Ishikawa (cell line): ENCODE measurements at regions not wholly inside any gene's neighbourhood (a gene's known extent, or its start where the extent isn't known, plus 50 kb on each side); places are given as distances from the start of the nearest gene placed in this dataset.

Source experiments
- CEBPB ChIP-seq: IDR thresholded peaks from 2 replicates; pipeline ENCODE4 v1.6.1; 2012
- CREB1 ChIP-seq: IDR thresholded peaks from 2 replicates; pipeline ENCODE4 v1.6.1; 2012; ENCODE audit warnings: low read depth
- EGR1 ChIP-seq: IDR thresholded peaks from 2 replicates; pipeline ENCODE4 v1.6.1; 2012
- EP300 ChIP-seq: IDR thresholded peaks from 2 replicates; pipeline ENCODE4 v1.6.1; 2012; ENCODE audit warnings: borderline replicate concordance
- FOXM1 ChIP-seq: IDR thresholded peaks from 2 replicates; pipeline ENCODE4 v1.6.1; 2012; ENCODE audit warnings: low read depth, borderline replicate concordance
- NFIC ChIP-seq: IDR thresholded peaks from 2 replicates; pipeline ENCODE4 v1.6.1; 2012
- RAD21 ChIP-seq: IDR thresholded peaks from 2 replicates; pipeline ENCODE4 v1.6.1; 2012; ENCODE audit warnings: low read depth
- TAF1 ChIP-seq: IDR thresholded peaks from 2 replicates; pipeline ENCODE4 v1.6.1; 2012; ENCODE audit warnings: low read depth, mild to moderate bottlenecking
- TCF12 ChIP-seq: IDR thresholded peaks from 2 replicates; pipeline ENCODE4 v1.6.1; 2012; ENCODE audit warnings: low read depth
- TEAD4 ChIP-seq: IDR thresholded peaks from 2 replicates; pipeline ENCODE4 v1.6.1; 2012
- YY1 ChIP-seq: IDR thresholded peaks from 2 replicates; pipeline ENCODE4 v1.6.1; 2012; ENCODE audit warnings: low read depth
- ZBTB7A ChIP-seq: IDR thresholded peaks from 2 replicates; pipeline ENCODE4 v1.6.1; 2012; ENCODE audit warnings: low read depth
- TF ChIP-seq, protein P1 (sequence below): IDR thresholded peaks from 2 replicates; pipeline ENCODE4 v1.6.1; 2012
- TF ChIP-seq, protein P2 (sequence below): IDR thresholded peaks from 2 replicates; pipeline ENCODE4 v1.6.1; 2012; ENCODE audit warnings: low read depth, mild to moderate bottlenecking
- TF ChIP-seq, protein P3 (sequence below): IDR thresholded peaks from 2 replicates; pipeline ENCODE4 v1.6.1; 2012

DNA sequence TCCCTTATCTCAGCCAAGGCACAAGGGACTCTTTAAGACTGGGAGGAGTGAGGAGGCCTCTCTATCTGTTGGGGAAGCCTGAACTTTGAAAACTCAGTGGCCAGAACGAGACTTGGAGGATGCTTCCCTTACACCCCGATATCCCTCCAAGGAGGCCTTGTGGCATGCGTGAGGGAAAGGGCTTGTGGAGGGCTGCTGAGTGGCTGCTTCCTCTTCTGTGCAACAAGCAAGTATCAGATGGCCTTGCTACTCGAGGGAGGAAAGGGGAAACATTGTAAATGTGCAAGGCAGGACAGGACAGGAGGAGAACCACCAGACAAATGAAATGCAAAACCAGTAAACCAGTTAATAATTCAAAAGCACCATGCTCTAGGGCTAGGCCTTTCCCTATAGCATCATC lies 306.5 kb upstream of the MAP3K7 start:
- TF ChIP-seq CREB1 (no peak), TCF12 (no peak), TEAD4 (no peak), ZBTB7A (no peak), CEBPB (no peak), NFIC (no peak), YY1 (no peak), EGR1 (no peak)
- TF ChIP-seq, protein P1, sequence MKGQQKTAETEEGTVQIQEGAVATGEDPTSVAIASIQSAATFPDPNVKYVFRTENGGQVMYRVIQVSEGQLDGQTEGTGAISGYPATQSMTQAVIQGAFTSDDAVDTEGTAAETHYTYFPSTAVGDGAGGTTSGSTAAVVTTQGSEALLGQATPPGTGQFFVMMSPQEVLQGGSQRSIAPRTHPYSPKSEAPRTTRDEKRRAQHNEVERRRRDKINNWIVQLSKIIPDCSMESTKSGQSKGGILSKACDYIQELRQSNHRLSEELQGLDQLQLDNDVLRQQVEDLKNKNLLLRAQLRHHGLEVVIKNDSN, result no peak
- TF ChIP-seq, protein P2, sequence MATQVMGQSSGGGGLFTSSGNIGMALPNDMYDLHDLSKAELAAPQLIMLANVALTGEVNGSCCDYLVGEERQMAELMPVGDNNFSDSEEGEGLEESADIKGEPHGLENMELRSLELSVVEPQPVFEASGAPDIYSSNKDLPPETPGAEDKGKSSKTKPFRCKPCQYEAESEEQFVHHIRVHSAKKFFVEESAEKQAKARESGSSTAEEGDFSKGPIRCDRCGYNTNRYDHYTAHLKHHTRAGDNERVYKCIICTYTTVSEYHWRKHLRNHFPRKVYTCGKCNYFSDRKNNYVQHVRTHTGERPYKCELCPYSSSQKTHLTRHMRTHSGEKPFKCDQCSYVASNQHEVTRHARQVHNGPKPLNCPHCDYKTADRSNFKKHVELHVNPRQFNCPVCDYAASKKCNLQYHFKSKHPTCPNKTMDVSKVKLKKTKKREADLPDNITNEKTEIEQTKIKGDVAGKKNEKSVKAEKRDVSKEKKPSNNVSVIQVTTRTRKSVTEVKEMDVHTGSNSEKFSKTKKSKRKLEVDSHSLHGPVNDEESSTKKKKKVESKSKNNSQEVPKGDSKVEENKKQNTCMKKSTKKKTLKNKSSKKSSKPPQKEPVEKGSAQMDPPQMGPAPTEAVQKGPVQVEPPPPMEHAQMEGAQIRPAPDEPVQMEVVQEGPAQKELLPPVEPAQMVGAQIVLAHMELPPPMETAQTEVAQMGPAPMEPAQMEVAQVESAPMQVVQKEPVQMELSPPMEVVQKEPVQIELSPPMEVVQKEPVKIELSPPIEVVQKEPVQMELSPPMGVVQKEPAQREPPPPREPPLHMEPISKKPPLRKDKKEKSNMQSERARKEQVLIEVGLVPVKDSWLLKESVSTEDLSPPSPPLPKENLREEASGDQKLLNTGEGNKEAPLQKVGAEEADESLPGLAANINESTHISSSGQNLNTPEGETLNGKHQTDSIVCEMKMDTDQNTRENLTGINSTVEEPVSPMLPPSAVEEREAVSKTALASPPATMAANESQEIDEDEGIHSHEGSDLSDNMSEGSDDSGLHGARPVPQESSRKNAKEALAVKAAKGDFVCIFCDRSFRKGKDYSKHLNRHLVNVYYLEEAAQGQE, result no peak

DNA sequence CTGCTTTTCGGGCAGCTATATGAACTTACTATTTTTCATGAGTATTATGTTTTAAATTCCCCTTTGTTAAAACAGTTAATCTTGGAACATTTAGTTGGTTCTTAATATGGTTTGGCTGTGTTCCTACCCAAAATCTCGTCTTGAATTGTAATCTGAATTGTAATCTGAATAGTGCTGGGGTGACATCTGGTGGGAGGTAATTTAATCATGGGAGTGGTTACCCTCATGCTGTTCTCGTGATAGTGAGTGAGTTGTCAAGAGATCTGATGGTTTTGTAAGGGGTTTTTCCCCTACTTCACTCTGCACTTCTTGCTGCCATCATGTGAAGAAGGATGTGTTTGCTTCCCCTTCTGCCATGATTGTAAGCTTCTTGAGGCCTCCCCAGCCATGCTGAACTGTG lies 305.4 kb upstream of the MAP3K7 start:
- TF ChIP-seq TAF1, result no peak
- TF ChIP-seq CREB1, result no peak
- TF ChIP-seq RAD21, result no peak
- no peak for TF ChIP-seq EP300
- TF ChIP-seq, protein P1, result no peak

DNA sequence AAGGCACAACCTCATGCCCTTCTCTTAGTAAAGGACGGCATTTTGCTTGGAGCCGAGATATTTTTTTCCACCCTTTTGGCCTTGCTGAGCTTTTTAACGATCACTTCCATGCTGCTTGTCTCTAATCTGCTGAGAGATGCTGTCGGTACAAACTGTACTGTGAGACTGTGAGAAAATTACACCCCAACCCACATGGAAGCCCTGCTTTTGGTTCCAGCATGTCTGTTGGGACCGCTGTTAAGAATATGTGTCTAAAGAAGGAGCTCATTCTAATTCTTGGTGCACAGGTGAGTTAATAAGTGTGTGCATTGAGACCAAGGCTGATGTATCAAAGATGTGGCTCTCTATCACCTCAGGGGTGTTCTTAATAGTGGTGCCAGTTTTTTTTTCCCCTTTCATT lies 304.5 kb upstream of the MAP3K7 start:
- TF ChIP-seq FOXM1 (no peak), ZBTB7A (no peak), RAD21 (no peak), TCF12 (no peak), TAF1 (no peak), CEBPB (no peak), TEAD4 (no peak), CREB1 (no peak), NFIC (no peak), EGR1 (no peak), YY1 (no peak), EP300 (no peak)
- TF ChIP-seq, protein P3, sequence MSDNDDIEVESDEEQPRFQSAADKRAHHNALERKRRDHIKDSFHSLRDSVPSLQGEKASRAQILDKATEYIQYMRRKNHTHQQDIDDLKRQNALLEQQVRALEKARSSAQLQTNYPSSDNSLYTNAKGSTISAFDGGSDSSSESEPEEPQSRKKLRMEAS, result no peak
- TF ChIP-seq, protein P2, result no peak
- TF ChIP-seq, protein P1, result no peak

DNA sequence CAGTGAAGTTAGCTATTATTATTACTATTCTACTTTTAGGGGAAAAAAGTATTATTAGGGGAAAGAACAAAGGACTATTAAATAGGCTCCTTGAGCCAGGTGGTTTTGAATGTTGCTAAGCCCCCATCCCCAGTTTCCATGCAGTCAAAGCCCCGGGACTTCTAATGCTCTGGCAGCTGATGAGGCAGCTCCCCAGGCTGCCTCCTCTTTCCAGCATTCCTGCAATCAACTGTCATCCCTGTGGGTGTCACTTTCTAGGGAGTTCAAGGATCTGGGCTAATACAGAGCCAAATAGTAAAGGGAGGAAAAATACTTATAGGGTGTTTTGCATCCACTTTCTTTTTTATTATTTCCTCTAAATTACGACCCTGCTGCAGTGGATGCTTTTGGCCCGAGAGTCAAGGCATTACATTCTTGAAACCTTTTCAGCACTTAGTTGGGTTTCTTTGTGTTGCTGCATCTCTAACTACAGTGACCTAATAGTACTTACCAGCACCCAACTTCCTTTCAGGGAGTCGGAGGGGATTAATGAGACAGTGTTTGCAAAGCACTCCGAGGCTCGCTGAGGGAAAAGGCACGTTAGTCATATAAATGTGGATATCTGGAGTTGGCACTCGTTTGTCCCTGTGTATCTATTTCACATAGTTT lies 303.9 kb upstream of the MAP3K7 start:
- no peak for TF ChIP-seq EGR1
- TF ChIP-seq ZBTB7A, result no peak
- no peak for TF ChIP-seq NFIC
- TF ChIP-seq, protein P3, result no peak
- TF ChIP-seq FOXM1, result no peak
- no peak for TF ChIP-seq RAD21
- TF ChIP-seq, protein P2, result no peak
- TF ChIP-seq YY1, result no peak
- TF ChIP-seq TCF12, result no peak
- no peak for TF ChIP-seq TAF1
- TF ChIP-seq EP300, result no peak
- TF ChIP-seq CEBPB, result no peak
- TF ChIP-seq, protein P1, result no peak
- TF ChIP-seq TEAD4, result no peak
